NCI-H187 treated with DMSO at 0.1 percent for 48 hours (cell line): ENCODE measurements at regions not wholly inside any gene's neighbourhood (a gene's known extent, or its start where the extent isn't known, plus 50 kb on each side); places are given as distances from the start of the nearest gene placed in this dataset.

Source experiments
- DNase-seq: peaks from one replicate; lab custom pipeline; 2025; lab: John Stamatoyannopoulos, UW

- DNase-seq = no peak
Observed at GRCh38 chr6:40340957-40341356, 246.2 kb downstream of the LRFN2 start.

- no peak for DNase-seq
Observed at GRCh38 chr6:40340196-40340595, 247.0 kb downstream of the LRFN2 start.

- DNase-seq = no peak
Observed at GRCh38 chr6:40338306-40338705, 248.9 kb downstream of the LRFN2 start.

DNA sequence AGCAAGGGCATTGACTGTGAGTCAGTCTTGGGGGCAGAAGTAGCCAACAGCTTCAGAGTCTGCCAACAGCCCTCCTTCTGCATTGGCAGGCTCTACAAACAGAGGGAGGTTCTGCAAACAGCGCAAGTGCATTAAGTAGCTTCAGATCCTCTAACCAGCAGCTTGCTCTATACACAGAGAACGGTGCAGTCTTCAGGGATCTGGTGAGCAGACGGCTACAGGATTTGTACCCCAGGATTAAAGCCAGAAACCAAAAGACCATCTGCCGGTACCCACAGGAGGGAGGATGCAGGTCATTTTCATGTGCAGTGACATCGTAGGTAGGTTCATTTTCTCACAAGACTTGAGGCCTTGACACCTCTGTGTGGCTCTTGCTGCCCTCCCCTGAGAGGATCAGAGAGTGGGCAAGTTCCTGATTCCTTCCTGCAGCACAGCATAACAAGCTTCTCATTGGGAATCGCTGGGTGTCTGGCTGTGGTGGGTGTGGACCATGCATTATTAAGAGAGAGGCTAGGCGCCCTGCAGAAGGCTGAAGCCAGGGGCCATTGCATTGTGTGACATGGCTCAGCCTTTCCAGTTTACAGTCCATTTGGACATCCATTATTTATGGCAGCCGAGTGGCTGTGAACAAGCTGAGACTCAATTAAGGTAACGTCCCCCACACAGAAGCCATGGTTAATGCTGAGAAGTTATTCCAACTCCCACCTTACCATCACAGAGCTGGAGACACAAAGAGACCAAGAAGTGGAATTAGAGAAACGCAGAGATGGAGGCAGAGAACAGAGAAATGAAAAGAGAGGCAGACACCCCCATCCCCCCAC is 250.0 kb downstream of the LRFN2 start:
- DNase-seq = no peak

- no peak for DNase-seq
Observed at GRCh38 chr6:40336296-40336695, 250.9 kb downstream of the LRFN2 start.

DNA sequence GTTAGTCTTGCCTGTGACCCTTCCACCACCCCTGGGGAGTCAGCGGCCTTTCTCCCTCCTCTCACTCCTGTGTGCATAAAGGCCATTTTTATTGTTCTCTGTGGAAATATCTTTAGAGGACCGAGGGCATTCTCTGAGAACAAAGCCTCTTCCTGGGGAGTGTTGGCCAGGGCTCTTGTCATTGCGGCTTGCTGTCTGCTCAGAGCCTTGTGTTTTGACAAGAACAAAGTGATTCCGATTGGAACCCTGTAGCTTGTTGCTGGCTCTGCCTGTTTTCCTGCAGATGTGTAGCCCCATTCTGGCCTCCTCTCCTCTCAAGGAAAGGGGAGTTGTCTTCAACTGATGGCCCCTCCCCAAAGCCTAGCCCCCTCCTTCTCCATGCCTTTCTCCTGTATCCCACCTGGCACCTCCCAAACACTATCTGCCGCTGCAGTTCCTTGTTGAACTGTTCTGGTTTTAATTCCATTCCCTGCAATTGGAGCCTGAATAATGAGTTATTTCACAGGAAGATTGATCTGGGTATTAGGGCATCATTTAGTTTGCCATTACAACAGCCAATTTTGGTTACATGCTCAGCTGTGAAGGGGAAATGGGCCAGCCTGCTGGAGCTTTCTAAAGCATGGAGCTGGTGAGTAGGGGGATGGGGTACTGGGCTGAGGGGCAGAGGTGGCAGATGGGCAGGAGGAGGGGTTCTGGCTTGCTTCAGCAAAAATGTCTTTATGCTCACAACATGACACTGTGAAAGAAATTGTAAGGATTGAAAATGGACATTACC is 252.5 kb downstream of the LRFN2 start:
- no peak for DNase-seq

DNA sequence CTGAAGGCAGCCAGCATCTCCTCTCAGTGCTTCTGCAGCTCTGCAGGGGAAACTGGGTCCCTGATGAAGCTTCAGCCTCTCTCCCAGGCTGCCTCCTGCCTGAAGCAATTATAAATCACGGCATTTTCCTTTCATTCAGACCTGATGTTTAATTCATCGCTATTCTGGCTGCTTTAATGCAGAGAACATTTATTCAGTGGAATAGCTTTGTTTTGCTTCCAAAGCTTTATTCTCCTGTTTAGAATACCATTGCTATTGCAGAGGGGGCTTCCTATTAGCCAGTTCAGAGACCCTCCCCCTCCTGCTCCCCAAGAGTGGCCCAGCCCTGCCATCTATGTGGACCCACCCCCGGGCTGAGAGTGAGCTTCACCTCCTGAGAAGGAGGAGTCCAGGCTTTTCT is 255.6 kb downstream of the LRFN2 start:
- DNase-seq = no peak

DNA sequence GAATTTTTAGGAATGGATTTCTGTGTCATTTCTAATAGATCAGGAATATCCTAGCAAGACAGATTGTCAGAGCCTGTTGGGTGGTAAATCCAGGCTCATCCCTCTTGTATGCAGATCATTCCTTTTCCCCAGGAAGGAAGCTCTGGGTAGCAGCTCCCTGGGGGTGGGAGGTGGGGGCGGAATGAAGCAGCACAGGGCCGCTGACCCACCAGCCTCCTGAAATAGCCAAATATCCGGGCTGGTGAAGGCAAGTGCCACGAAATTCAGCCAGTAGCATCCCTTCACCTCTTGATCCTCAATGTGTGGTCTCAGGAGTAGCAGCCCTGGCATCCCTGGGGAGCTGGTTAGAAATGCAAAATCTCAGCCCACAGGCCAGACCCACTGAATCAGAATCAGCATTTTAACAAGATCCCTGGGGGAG is 256.9 kb downstream of the LRFN2 start:
- DNase-seq = no peak

DNA sequence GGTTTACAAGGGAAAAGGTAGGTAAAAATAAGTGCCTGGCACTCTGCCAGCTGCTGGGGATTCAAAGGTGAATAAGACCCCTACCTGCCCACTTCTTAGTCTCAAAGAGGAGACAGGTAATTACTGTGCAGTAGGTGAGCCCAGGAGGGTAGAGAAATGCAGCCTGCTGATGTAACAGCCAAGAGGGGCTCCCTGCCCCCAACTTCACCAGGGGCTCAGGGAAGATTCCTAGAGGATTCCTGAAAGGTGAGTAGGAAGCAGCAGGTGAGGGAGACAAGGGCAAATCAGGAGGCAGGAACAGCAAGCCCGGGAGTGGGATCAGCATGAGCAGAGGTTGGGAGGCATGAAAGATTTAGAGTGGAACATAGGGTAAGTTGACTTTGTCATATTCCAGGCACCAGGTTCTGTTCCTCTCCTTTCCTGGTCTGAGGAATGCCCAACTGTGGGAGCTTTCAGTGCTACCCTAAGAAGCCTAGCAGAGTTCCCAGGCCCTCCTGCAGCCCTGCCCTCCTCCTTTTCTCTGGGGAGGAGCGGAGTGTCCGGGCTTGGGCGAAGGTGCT is 258.1 kb downstream of the LRFN2 start:
- no peak for DNase-seq

DNA sequence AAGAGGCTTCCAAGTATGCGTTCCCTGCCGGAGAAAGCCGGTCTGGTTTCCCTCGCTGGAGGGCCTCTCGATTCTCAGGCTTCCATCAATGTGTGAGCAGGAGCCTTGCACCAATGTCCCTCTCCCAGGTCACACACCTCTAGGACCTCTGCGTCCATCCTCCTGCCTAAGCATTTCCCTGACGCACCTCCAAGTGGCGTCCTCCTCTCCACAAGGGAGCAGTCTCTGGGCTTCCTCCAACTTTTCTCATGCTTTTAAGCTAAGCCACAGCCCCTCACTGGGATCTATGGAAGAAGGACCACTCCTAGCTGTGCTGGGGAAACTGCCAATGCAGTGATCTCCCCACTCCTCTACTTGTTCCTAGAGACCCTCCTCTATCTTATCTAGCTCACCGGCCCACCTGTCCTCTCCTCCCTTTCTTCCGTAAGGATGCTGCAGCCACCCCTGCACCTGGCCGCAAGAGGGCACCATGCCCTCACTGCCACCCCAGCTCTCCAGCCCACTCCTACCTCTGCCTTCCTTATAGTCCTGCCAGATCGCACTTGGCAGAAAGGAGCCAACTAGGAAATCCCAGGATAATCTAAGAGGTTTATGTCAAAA is 258.7 kb downstream of the LRFN2 start:
- peak; percentile 52 for DNase-seq

GRCh38 chr6:40326714-40327421 is 260.3 kb downstream of the LRFN2 start:
- peak; percentile 62 for DNase-seq

DNA sequence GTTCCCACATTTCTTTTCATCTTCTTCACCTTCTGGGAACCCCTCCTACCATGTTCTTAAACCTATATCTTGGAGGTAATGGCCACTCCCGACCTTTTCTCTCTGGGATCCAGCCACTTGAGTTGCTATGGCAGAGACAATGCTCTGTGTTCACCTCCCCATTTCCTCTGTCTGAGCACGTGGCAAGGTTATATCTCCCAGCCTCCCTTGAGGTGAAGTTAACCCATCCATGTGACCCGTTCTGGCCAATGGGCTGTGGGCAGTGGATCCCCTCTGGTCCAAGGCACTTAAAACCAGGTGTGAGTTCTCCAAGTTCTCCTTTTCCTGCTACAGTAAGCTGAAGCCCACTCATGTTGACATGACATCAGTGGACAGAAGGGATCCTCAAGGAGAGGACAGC is 261.4 kb downstream of the LRFN2 start:
- no peak for DNase-seq

- no peak for DNase-seq
Observed at GRCh38 chr6:40325041-40325440, 262.1 kb downstream of the LRFN2 start.

GRCh38 chr6:40323881-40324634 is 263.1 kb downstream of the LRFN2 start:
- DNase-seq = no peak

DNA sequence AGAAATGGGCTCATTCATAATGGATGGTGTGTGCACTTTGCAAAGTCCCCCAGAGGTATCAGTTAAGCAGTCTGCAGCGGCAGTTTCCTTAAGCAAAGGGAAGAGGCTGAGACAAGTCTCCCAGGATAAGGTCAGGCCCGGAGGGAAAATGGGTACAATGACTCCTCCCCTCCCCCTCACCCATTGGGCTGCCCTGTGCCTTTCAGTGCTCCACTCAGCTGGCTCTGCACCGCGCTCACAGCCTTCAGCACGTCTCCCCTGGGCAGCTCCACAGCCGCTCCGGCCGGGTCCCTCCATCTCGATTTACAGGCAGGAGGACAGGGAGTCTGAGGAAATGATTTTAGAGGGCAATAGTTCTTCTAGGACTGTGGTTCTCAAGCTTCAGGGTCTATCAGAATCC is 264.8 kb downstream of the LRFN2 start:
- no peak for DNase-seq

DNA sequence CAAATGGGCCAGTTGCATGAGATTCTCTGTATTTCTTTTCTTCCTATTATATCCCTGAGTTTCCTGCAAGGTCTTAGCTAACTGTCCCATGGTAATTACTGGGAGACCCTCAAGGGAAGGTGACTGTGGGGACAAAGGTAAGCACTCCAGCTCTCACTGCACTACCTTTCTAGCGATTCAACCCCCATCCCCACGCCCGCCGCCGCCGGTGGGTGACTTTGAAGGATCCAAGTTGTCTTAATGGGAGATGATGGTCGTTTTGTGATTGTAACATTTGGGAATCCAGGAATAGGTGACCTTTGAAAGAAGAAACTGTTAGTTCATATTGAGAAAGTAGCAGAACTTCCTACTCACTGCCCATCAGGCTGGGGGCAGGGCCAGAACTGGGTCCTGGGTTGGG is 265.5 kb downstream of the LRFN2 start:
- no peak for DNase-seq

- no peak for DNase-seq
Observed at GRCh38 chr6:40320947-40321346, 266.2 kb downstream of the LRFN2 start.

- no peak for DNase-seq
Observed at GRCh38 chr6:40320441-40320840, 266.7 kb downstream of the LRFN2 start.

DNA sequence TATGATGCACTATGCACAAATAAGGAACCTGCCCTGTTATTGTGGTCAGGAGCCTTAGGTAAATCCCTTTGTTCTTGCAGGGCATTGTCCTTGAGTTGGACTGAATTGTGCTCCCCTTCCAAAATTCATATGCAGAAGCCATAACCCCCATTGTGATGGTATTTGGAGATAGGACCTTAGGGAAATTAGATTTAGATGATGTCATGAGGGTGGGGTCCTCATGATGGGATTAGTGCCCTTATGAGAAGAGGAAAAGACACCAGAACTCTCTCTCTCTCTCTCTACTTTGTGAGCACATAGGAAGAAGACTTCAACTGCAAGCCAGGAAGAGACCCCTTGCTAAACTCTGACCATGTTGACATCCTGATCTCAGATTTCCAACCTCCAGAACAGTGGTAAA is 268.0 kb downstream of the LRFN2 start:
- DNase-seq = no peak

DNA sequence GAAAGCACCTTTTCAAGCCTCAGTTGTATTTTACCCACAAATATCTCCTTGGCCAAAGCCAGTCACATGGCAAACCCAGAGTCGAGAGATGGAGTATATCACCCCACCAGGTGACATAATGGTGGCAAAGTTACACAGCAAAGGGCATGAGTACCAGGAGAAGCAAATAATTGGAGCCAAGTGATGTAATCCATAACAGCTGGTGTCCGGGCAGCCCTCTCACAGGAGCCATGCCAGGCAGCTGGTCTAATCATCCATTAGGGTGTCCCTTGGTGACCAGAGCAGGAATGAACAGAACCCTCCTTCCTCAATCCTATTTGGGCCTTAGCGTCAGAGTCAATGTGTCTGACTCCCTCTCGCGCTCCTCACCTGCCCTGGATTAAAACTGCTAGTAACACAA is 272.1 kb downstream of the LRFN2 start:
- DNase-seq = no peak

- no peak for DNase-seq
Observed at GRCh38 chr6:40313582-40313981, 273.6 kb downstream of the LRFN2 start.
